HEK293 (cell line): ENCODE measurements at regions not wholly inside any gene's neighbourhood (a gene's known extent, or its start where the extent isn't known, plus 50 kb on each side); places are given as distances from the start of the nearest gene placed in this dataset.

Source experiments
- KLF1 ChIP-seq: fragments of 450-650 bp; formaldehyde crosslinking; IDR thresholded peaks from 2 replicates; pipeline ENCODE4 v1.5.1; 2016; ENCODE audit warnings: missing biosample characterization, missing genetic modification characterization
- KLF16 ChIP-seq: fragments of 450-650 bp; formaldehyde crosslinking; IDR thresholded peaks from 2 replicates; pipeline ENCODE4 v1.5.1; 2017; ENCODE audit warnings: missing biosample characterization, missing genetic modification characterization
- RBAK ChIP-seq: fragments of 450-650 bp; formaldehyde crosslinking; IDR thresholded peaks from 2 replicates; pipeline ENCODE4 v1.5.1; 2016; ENCODE audit warnings: missing biosample characterization, missing genetic modification characterization
- REST ChIP-seq: fragments of 450-650 bp; formaldehyde crosslinking; IDR thresholded peaks from 2 replicates; pipeline ENCODE4 v1.5.1; 2016; ENCODE audit warnings: missing biosample characterization, missing genetic modification characterization
- SP3 ChIP-seq: fragments of 450-650 bp; formaldehyde crosslinking; IDR thresholded peaks from 2 replicates; pipeline ENCODE4 v1.5.1; 2016; ENCODE audit warnings: missing biosample characterization, missing genetic modification characterization
- ZNF138 ChIP-seq: fragments of 450-650 bp; formaldehyde crosslinking; IDR thresholded peaks from 2 replicates; pipeline ENCODE4 v1.5.1; 2016; ENCODE audit warnings: missing biosample characterization, missing genetic modification characterization, borderline replicate concordance
- ZNF274 ChIP-seq, 2 experiments: fragments of 200-500 bp in 1 of 2; fragments of 450-650 bp in 1 of 2; sonication (Bioruptor generic) in 1 of 2; formaldehyde crosslinking in 1 of 2; IDR thresholded peaks; 2 replicates each; pipeline versions ENCODE4 v1.5.1 to v1.6.1; 2014 to 2016; ENCODE audit warnings: borderline replicate concordance in 1 of 2, inconsistent platforms in 1 of 2, low read length in 1 of 2, missing biosample characterization in 1 of 2, missing genetic modification characterization in 1 of 2
- ZNF514 ChIP-seq: fragments of 450-650 bp; formaldehyde crosslinking; IDR thresholded peaks from 2 replicates; pipeline ENCODE4 v1.5.1; 2016; ENCODE audit warnings: missing biosample characterization, missing genetic modification characterization
- ZSCAN23 ChIP-seq: fragments of 450-650 bp; formaldehyde crosslinking; IDR thresholded peaks from 2 replicates; pipeline ENCODE4 v1.5.1; 2016; ENCODE audit warnings: missing biosample characterization, missing genetic modification characterization
- TF ChIP-seq, protein P1 (sequence below): fragments of 450-650 bp; formaldehyde crosslinking; IDR thresholded peaks from 2 replicates; pipeline ENCODE4 v1.5.1; 2016; ENCODE audit warnings: missing biosample characterization, missing genetic modification characterization
- TF ChIP-seq, protein P2 (sequence below): fragments of 450-650 bp; formaldehyde crosslinking; IDR thresholded peaks from 2 replicates; pipeline ENCODE4 v1.5.1; 2016; ENCODE audit warnings: missing biosample characterization, missing genetic modification characterization
- TF ChIP-seq, protein P3 (sequence below): fragments of 450-650 bp; formaldehyde crosslinking; IDR thresholded peaks from 2 replicates; pipeline ENCODE4 v1.5.1; 2016; ENCODE audit warnings: missing biosample characterization, missing genetic modification characterization, low read depth
- TF ChIP-seq, protein P4 (sequence below): IDR thresholded peaks from 2 replicates; pipeline ENCODE4 v1.6.1; 2011; ENCODE audit warnings: mild to moderate bottlenecking, low read depth, low read length, borderline replicate concordance
- TF ChIP-seq, protein P5 (sequence below): fragments of 450-650 bp; formaldehyde crosslinking; IDR thresholded peaks from 2 replicates; pipeline ENCODE4 v1.5.1; 2016; ENCODE audit warnings: missing biosample characterization, missing genetic modification characterization, low read depth

GRCh38 chr13:111535523-111535811 is 215.0 kb downstream of the TEX29 start:
- TF ChIP-seq, protein P1, sequence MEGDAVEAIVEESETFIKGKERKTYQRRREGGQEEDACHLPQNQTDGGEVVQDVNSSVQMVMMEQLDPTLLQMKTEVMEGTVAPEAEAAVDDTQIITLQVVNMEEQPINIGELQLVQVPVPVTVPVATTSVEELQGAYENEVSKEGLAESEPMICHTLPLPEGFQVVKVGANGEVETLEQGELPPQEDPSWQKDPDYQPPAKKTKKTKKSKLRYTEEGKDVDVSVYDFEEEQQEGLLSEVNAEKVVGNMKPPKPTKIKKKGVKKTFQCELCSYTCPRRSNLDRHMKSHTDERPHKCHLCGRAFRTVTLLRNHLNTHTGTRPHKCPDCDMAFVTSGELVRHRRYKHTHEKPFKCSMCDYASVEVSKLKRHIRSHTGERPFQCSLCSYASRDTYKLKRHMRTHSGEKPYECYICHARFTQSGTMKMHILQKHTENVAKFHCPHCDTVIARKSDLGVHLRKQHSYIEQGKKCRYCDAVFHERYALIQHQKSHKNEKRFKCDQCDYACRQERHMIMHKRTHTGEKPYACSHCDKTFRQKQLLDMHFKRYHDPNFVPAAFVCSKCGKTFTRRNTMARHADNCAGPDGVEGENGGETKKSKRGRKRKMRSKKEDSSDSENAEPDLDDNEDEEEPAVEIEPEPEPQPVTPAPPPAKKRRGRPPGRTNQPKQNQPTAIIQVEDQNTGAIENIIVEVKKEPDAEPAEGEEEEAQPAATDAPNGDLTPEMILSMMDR: no peak
- TF ChIP-seq KLF1 (tag by site-specific recombination): no peak
- no peak for TF ChIP-seq ZNF514
- TF ChIP-seq, protein P2, sequence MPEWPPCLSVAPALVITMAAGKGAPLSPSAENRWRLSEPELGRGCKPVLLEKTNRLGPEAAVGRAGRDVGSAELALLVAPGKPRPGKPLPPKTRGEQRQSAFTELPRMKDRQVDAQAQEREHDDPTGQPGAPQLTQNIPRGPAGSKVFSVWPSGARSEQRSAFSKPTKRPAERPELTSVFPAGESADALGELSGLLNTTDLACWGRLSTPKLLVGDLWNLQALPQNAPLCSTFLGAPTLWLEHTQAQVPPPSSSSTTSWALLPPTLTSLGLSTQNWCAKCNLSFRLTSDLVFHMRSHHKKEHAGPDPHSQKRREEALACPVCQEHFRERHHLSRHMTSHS: no peak
- TF ChIP-seq, protein P3, sequence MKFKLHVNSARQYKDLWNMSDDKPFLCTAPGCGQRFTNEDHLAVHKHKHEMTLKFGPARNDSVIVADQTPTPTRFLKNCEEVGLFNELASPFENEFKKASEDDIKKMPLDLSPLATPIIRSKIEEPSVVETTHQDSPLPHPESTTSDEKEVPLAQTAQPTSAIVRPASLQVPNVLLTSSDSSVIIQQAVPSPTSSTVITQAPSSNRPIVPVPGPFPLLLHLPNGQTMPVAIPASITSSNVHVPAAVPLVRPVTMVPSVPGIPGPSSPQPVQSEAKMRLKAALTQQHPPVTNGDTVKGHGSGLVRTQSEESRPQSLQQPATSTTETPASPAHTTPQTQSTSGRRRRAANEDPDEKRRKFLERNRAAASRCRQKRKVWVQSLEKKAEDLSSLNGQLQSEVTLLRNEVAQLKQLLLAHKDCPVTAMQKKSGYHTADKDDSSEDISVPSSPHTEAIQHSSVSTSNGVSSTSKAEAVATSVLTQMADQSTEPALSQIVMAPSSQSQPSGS (tag by site-specific recombination): no peak
- no peak for TF ChIP-seq RBAK (tag by site-specific recombination)
- no peak for TF ChIP-seq KLF16 (tag by site-specific recombination)
- no peak for TF ChIP-seq ZNF138 (tag by site-specific recombination)
- TF ChIP-seq ZNF274 (IDR thresholded peaks at IDR 0.05; ENCODE audit: low read length): no peak
- TF ChIP-seq ZNF274 (tag by site-specific recombination; IDR thresholded peaks at IDR 0.05; ENCODE audit: borderline replicate concordance): no peak
- TF ChIP-seq, protein P4, sequence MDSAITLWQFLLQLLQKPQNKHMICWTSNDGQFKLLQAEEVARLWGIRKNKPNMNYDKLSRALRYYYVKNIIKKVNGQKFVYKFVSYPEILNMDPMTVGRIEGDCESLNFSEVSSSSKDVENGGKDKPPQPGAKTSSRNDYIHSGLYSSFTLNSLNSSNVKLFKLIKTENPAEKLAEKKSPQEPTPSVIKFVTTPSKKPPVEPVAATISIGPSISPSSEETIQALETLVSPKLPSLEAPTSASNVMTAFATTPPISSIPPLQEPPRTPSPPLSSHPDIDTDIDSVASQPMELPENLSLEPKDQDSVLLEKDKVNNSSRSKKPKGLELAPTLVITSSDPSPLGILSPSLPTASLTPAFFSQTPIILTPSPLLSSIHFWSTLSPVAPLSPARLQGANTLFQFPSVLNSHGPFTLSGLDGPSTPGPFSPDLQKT: no peak
- TF ChIP-seq, protein P5, sequence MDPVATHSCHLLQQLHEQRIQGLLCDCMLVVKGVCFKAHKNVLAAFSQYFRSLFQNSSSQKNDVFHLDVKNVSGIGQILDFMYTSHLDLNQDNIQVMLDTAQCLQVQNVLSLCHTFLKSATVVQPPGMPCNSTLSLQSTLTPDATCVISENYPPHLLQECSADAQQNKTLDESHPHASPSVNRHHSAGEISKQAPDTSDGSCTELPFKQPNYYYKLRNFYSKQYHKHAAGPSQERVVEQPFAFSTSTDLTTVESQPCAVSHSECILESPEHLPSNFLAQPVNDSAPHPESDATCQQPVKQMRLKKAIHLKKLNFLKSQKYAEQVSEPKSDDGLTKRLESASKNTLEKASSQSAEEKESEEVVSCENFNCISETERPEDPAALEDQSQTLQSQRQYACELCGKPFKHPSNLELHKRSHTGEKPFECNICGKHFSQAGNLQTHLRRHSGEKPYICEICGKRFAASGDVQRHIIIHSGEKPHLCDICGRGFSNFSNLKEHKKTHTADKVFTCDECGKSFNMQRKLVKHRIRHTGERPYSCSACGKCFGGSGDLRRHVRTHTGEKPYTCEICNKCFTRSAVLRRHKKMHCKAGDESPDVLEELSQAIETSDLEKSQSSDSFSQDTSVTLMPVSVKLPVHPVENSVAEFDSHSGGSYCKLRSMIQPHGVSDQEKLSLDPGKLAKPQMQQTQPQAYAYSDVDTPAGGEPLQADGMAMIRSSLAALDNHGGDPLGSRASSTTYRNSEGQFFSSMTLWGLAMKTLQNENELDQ (tag by site-specific recombination): no peak
- no peak for TF ChIP-seq REST
- TF ChIP-seq ZSCAN23: no peak
- TF ChIP-seq SP3 (tag by site-specific recombination): no peak
